ENCODE measurements at regions not wholly inside any gene's neighbourhood (a gene's known extent, or its start where the extent isn't known, plus 50 kb on each side); places are given as distances from the start of the nearest gene placed in this dataset.

DNA sequence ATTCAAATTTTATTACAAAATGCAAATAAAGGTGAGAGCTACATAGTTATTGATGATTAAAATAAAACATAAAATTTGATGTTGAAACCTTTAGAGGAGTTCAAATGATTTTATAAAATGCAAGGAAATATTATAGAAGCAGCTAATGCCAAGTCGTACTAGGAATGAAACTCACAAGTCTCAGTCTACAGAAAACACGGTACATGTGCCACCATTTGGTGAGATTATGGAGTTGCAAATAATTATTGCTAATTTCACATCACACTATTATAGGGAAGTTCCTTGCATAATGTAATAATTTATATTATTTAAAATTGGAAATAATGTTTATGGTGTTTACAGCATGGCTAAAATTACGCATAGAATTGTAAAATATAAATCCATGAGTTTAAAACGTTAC, 1601.7 kb upstream of the TENM3 start:
- TF ChIP-seq CTCF (IDR thresholded peaks at IDR 0.05; ENCODE audit: insufficient read depth, low read length) (no peak), POLR2AphosphoS5 (IDR thresholded peaks at IDR 0.05; ENCODE audit: low read depth) (no peak), GABPA (IDR thresholded peaks at IDR 0.05; ENCODE audit: low read depth) (no peak), SPI1 (IDR thresholded peaks at IDR 0.05; ENCODE audit: borderline replicate concordance, low read depth) (no peak)
- TF ChIP-seq, protein P1, sequence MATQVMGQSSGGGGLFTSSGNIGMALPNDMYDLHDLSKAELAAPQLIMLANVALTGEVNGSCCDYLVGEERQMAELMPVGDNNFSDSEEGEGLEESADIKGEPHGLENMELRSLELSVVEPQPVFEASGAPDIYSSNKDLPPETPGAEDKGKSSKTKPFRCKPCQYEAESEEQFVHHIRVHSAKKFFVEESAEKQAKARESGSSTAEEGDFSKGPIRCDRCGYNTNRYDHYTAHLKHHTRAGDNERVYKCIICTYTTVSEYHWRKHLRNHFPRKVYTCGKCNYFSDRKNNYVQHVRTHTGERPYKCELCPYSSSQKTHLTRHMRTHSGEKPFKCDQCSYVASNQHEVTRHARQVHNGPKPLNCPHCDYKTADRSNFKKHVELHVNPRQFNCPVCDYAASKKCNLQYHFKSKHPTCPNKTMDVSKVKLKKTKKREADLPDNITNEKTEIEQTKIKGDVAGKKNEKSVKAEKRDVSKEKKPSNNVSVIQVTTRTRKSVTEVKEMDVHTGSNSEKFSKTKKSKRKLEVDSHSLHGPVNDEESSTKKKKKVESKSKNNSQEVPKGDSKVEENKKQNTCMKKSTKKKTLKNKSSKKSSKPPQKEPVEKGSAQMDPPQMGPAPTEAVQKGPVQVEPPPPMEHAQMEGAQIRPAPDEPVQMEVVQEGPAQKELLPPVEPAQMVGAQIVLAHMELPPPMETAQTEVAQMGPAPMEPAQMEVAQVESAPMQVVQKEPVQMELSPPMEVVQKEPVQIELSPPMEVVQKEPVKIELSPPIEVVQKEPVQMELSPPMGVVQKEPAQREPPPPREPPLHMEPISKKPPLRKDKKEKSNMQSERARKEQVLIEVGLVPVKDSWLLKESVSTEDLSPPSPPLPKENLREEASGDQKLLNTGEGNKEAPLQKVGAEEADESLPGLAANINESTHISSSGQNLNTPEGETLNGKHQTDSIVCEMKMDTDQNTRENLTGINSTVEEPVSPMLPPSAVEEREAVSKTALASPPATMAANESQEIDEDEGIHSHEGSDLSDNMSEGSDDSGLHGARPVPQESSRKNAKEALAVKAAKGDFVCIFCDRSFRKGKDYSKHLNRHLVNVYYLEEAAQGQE (IDR thresholded peaks at IDR 0.05; ENCODE audit: insufficient replicate concordance, low read depth): no peak

Measured in HL-60 (cell line).